ENCODE measurements at regions not wholly inside any gene's neighbourhood (a gene's known extent, or its start where the extent isn't known, plus 50 kb on each side); places are given as distances from the start of the nearest gene placed in this dataset.

DNA sequence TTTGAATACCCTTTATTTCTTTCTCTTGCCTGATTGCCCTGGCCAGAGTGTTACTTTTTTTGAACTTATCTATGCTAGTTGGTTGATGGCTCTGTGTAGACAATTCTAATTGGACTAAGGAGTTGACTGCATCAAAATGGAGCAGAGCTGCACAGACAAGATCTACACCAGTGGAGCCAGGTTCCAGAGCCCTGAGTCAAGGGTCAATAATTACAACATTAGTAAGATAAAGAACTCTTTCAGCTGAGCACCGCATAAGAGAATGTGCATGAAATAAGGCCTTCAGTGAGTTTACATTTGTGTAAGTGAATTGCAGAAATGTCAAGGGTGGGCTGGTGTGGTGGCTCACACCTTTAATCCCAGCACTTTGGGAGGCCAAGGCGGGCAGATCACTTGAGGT lies 599.7 kb upstream of the TENM3 start:
- Mint-ChIP-seq H3K9me3 (peaks cover 2 to 8% (median 7%) of the 10 kb centered on the region in 3 donors), H3K27ac (no peak overlapping the region), H3K4me1 (no peaks in the 10 kb centered on the region), H3K27me3 (no peaks in the 10 kb centered on the region), H3K36me3 (no peaks in the 10 kb centered on the region), H3K4me3 (no peak overlapping the region)

DNA sequence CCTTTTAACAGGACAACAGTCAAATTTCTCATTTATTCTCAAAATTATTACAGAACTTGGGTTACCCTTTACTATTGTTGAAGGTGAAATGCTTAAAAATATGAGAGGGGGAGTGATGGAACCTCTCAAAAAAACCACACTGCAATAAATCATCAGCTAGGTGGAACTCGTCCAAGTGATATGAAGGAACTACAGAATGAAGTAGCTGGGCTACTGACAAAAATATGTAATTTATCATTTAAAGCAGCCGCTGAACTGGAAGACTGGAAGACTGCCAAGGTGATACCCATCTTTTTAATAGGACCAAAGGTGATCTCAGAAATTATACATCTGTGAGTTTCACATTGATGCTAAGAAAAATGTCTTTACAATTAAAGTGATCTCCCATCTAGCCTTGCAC lies 597.7 kb upstream of the TENM3 start:
- no peaks in the 10 kb centered on the region for H3K4me1 Mint-ChIP-seq

DNA sequence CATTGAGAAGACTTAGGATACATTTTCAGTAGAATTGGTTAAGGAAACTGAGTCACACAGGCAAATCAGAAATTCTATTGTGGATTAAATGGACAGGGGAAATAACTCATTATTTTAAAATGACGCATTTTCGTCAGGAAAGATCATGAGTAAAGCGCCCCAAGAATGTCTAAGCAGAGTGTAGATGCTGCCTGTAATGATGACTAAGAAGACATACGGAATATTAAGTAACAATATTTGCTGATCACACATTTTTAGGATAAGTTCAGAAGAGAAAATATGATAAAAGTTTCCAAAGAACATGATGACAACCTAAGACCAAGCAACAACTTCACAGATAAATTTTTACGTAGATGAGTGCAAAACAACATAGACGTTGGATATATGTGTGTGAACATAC lies 596.3 kb upstream of the TENM3 start:
- H3K4me1 Mint-ChIP-seq, result no peaks in the 10 kb centered on the region
- no peak overlapping the region for H3K4me3 Mint-ChIP-seq
- peaks cover 0 to 8% (median 8%) of the 10 kb centered on the region in 3 donors for H3K9me3 Mint-ChIP-seq
- H3K27me3 Mint-ChIP-seq, result no peaks in the 10 kb centered on the region
- H3K27ac Mint-ChIP-seq, result no peak overlapping the region
- peaks cover 2% of the 10 kb centered on the region for H3K36me3 Mint-ChIP-seq

More for the DNA sequence above, 597.7 kb upstream of the TENM3 start:
- no peaks in the 10 kb centered on the region for H3K27me3 Mint-ChIP-seq
- no peak overlapping the region for H3K27ac Mint-ChIP-seq
- no peak overlapping the region for H3K4me3 Mint-ChIP-seq
- H3K36me3 Mint-ChIP-seq, result peaks cover 2% of the 10 kb centered on the region
- H3K9me3 Mint-ChIP-seq, result peaks cover 2 to 9% (median 8%) of the 10 kb centered on the region in 3 donors

DNA sequence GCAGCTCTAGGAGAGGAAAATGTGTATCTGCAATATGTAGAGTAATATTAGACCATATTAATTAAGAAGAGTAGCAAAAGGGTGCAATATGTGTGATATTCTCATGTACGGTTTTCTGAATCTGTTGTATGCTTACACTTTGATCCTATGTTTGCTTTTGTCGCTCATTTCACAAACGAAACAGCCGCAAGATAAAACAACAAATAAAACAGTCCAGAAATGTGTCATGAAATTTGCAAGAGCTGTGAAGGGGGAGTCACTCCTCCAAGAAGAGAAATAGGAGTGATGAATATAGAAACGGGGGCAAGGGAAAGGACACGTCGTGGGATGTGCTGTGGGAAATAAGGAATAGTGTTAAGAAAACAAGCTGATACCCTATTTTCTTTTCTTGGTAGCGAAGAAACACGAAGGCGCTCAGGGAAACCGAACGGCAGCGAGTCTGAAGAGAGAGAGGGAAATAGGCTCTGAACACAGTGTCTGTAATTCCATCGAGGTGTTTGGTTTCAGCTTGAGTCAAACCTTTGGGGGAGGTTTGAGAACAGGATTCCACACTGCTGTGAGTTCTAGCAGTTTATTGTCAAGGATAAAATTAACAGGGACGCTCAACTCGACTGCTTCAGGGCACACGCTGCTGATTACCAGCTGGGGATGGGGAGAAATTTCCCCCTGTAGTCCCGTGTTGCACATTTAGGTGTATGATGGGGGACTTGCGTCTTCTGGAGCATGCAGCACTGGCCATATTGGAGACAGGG lies 595.6 kb upstream of the TENM3 start:
- H3K36me3 Mint-ChIP-seq, result peaks cover 2% of the 10 kb centered on the region
- no peaks in the 10 kb centered on the region for H3K4me1 Mint-ChIP-seq

DNA sequence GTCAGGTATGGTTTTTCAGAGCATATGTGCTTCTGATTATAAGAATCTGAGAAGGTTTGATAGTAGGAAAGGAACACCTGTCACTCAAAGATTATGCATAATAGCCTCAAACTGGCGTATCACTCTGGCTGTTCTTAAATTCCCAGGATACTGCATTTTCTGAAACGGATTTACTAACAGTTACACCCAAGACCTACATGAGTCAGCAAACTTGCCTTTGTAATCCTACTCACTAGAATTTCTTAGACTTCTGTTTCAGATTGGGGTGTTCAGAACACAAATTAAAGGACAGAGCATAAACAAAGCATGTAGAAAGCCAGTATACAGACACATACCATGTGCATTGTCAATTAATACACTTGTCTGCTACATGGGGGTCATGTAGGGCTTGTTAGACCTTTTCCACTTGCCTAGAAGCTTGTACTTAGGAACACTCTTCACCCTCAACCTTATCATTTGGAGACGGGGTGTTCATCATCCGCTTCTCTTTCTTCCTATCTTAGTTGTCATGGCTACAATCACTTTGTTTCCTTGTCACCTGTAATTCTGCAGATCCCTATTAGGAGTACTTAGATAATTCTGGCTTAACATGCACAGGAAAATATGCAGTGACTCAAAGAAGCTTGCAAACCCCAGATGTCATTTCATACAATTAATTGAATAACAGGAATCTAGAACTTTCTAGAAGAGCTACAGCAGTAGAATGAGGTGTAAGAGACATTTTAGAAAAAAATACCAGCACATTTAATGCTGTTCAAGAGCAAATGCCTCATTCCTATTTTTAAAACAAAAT lies 593.0 kb upstream of the TENM3 start:
- Mint-ChIP-seq H3K36me3 (peaks cover 2% of the 10 kb centered on the region), H3K27ac (no peak overlapping the region), H3K27me3 (peaks cover 2% of the 10 kb centered on the region), H3K4me1 (no peaks in the 10 kb centered on the region), H3K4me3 (no peak overlapping the region), H3K9me3 (peaks cover 4 to 8% (median 6%) of the 10 kb centered on the region in 3 donors)

More for the DNA sequence above, 595.6 kb upstream of the TENM3 start:
- H3K4me3 Mint-ChIP-seq, result no peak overlapping the region
- H3K9me3 Mint-ChIP-seq, result peaks cover 0 to 5% (median 4%) of the 10 kb centered on the region in 3 donors
- no peak overlapping the region for H3K27ac Mint-ChIP-seq
- H3K27me3 Mint-ChIP-seq, result no peaks in the 10 kb centered on the region

DNA sequence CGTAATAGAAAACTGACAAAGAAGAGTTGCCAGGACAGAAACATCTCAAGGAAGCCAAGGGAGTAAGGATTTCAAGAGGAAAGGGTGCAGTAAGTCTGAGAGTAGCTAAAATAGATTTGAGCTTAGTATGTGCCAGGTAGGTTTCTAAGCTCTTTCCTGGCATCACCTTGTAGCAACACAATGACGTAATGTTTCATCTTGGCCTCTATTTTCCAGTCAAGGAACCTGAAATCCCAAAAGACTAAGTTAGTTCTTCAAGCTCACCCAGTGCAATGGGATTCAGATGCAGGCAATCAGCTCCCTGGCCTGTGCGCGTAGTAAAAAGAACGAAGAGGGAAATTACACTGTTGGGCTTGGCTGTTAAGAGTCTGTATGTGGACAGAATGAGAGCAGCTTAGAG lies 586.5 kb upstream of the TENM3 start:
- Mint-ChIP-seq H3K27ac (no peak overlapping the region), H3K36me3 (no peaks in the 10 kb centered on the region), H3K9me3 (peaks cover 2 to 11% (median 9%) of the 10 kb centered on the region in 3 donors), H3K4me3 (no peak overlapping the region), H3K4me1 (no peaks in the 10 kb centered on the region), H3K27me3 (peaks cover 2% of the 10 kb centered on the region)

DNA sequence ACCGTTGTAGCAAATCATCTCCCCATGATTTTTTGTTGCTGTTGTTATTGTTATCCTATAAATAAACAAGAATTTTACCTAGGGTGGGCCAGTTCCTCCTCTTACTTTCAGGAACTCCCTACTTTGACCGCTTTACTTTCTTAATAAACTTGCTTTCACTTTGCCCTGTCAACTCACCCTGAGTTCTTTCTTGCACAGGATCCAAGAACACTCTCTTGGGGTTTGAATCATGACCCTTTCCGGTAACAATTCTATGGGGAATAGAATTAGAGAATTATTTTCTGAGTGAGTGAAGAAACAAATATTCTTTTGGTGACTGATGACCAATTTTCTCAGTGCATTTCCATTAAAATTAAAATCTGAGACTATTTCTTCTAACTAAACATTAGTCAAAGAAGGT lies 584.0 kb upstream of the TENM3 start:
- Mint-ChIP-seq H3K4me1 (no peaks in the 10 kb centered on the region), H3K9me3 (peaks cover 2 to 10% (median 9%) of the 10 kb centered on the region in 3 donors), H3K36me3 (no peaks in the 10 kb centered on the region), H3K4me3 (no peak overlapping the region), H3K27me3 (no peaks in the 10 kb centered on the region), H3K27ac (no peak overlapping the region)

DNA sequence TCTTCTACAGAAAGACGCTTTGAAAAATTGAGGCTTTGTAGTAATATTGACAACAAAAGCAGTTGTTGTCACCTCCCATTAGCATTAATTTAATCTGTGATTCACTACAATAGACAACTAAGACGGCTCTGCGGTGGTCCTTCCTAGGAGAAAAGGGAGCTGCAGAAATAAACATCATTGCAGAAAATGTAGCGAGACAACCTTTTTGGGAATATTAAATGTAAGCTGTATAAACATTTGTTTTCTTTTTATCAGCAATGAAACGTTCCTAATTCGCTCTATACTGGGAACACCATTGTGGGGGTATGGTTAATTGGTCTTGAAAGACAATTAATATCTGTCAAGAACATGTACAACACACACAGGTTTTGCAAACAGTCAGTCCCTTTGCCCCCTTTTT lies 583.3 kb upstream of the TENM3 start:
- no peaks in the 10 kb centered on the region for H3K4me1 Mint-ChIP-seq
- H3K9me3 Mint-ChIP-seq, result peaks cover 2 to 10% (median 8%) of the 10 kb centered on the region in 3 donors
- H3K27me3 Mint-ChIP-seq, result no peaks in the 10 kb centered on the region
- no peaks in the 10 kb centered on the region for H3K36me3 Mint-ChIP-seq
- no peak overlapping the region for H3K4me3 Mint-ChIP-seq
- H3K27ac Mint-ChIP-seq, result no peak overlapping the region

DNA sequence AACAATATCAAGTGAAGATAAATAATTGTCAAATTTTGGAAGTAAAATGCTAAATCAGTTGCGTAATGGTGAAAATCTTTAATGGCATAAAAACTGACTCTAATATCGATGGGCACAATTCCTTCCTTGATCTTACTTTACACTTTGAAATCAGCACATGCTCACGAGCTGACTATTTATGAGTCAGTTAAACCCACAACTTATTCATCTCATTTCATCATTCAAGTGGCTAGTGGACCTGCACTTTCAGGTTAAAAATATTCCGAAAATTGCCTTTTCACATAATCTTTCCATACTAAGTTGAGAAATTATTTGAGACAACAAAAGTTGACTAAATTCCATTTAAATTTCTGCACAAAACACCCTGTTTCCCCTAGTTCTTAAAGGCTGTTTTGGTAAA lies 582.1 kb upstream of the TENM3 start:
- Mint-ChIP-seq H3K4me1 (no peaks in the 10 kb centered on the region), H3K27me3 (no peaks in the 10 kb centered on the region), H3K9me3 (peaks cover 2 to 6% (median 4%) of the 10 kb centered on the region in 3 donors), H3K36me3 (no peaks in the 10 kb centered on the region), H3K27ac (no peak overlapping the region), H3K4me3 (no peak overlapping the region)

DNA sequence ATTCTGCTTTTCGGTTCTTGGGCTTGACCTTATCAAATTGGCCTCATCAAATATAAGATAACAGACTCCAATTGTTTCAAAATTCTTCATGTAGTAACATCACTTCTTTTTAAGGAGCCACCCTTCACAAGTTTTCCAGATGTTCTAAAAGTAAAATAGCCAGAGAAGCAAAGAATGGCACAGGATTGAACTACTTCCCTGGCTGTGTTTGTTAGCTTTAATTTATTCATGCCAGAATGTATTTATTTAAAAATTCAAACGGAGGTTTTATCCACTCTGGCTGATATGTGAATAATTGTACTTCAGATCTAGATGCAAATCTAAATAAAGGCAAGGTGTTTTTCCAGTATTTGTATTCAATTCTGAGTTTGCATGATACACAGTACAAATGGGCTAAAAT lies 581.3 kb upstream of the TENM3 start:
- Mint-ChIP-seq H3K4me3 (no peak overlapping the region), H3K36me3 (no peaks in the 10 kb centered on the region), H3K4me1 (no peaks in the 10 kb centered on the region), H3K9me3 (peaks cover 2 to 4% (median 2%) of the 10 kb centered on the region in 3 donors), H3K27me3 (no peaks in the 10 kb centered on the region), H3K27ac (no peak overlapping the region)

DNA sequence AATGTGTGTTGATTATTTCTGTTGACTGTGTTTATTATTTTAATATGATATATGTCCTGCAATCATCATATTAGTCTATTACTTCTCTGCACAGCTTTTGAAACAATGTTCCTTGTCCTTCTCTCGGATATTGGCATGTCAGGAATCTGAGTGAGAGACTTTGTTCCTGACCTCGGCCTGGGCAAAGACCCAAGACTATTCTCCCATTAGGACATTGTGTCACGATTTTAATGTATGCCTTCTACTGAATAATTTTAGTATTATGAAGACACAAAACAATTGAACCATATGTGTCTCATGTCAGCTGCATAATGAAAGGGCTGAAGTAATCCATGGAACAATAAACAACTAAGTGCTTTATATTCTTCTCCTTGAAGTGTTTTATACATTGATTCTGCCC lies 580.8 kb upstream of the TENM3 start:
- no peak overlapping the region for H3K27ac Mint-ChIP-seq
- no peaks in the 10 kb centered on the region for H3K27me3 Mint-ChIP-seq
- no peak overlapping the region for H3K4me3 Mint-ChIP-seq
- peaks cover 1% of the 10 kb centered on the region for H3K36me3 Mint-ChIP-seq
- no peaks in the 10 kb centered on the region for H3K4me1 Mint-ChIP-seq
- peaks cover 0 to 2% (median 2%) of the 10 kb centered on the region in 3 donors for H3K9me3 Mint-ChIP-seq

DNA sequence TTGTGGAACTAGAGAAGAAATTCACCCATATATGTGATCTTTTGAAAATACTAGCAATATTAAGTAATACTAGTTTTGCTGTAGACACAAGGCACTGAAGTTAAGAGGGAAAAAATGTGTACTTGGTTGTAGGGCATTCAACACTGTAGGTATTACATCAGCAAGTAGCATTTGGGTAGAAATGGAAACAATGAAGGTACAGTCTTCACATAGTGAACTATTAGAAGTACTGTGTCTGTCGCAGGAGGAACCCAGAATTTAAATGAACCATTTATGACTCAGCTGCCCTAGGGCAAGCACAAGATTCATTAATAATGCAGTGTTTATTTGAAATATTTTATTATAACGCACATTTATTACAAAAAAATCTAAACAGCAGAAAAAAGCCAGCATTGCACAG lies 572.7 kb upstream of the TENM3 start:
- Mint-ChIP-seq H3K4me1 (no peaks in the 10 kb centered on the region), H3K27ac (no peak overlapping the region), H3K9me3 (peaks cover 2 to 3% (median 2%) of the 10 kb centered on the region in 3 donors), H3K4me3 (no peak overlapping the region), H3K27me3 (no peaks in the 10 kb centered on the region), H3K36me3 (peaks cover 1% of the 10 kb centered on the region)

DNA sequence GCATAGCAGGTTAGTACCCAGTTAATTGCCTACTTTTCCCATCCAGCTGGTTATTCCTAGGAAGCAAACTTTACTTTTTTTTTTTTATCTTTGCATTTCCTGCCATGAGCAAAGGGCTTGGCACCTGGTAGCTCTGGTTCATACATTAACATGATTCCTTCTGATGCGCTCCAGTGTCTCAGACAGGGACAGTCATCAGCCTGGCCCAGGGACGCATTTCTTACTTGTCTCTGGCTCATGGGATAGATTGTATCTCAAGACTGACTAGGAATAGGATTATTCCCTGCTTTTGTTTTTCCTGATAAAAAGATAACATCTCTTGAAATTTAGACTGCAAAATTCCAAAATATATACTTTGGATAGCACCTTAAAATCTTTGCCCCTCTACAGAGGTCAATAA lies 571.5 kb upstream of the TENM3 start:
- Mint-ChIP-seq H3K36me3 (peaks cover 1% of the 10 kb centered on the region), H3K4me1 (no peaks in the 10 kb centered on the region), H3K27ac (no peak overlapping the region), H3K4me3 (no peak overlapping the region), H3K9me3 (peaks cover 2 to 3% (median 2%) of the 10 kb centered on the region in 3 donors), H3K27me3 (no peaks in the 10 kb centered on the region)

DNA sequence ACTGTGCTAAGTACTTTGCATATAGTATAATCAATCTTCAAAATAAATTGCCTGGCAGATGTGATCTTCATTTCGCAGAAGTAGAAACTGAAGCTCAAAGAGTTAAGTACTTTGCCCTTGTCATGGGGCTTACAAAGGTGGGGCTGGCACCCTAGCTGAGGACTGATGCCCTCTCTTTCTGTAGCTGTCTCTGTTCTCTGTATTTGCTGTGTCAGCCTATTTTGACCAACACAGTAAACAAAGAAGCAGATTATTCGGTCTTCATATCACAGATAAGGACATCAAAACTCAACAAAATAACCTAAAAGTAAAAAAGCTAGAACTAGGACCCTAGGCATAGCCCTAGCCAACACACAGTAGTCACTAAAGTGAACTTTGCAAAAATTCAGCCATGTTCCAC lies 570.5 kb upstream of the TENM3 start:
- Mint-ChIP-seq H3K4me1 (no peaks in the 10 kb centered on the region), H3K4me3 (no peak overlapping the region), H3K36me3 (no peaks in the 10 kb centered on the region), H3K27me3 (no peaks in the 10 kb centered on the region), H3K9me3 (peaks cover 2 to 6% (median 2%) of the 10 kb centered on the region in 3 donors), H3K27ac (no peak overlapping the region)

DNA sequence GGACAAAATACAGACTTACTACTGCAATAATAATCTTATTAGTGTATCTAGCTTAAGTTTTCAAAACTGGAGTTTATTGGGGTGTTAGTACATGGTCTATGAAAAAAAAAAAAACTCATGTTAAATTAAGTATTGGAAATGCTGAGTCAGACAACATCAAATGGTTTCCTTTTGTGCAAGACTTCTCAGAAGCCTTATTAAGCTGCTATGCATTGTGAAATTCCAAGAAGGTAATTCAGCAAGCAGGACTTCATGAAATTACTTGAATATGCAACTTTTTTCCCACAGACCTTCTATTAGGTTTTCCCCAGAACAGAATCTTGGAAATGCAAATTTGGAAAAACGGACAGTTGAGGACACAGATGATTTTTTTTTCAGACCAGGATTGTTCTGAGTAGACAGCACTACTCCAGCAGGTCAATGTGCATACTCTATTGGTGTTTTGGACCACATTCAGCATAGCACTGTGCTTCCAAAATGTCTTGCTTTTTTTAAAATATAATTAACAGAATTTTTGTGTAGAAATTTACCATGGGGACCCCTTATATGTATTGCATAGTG lies 568.8 kb upstream of the TENM3 start:
- peaks cover 0 to 5% (median 2%) of the 10 kb centered on the region in 3 donors for H3K9me3 Mint-ChIP-seq
- no peaks in the 10 kb centered on the region for H3K27me3 Mint-ChIP-seq
- no peak overlapping the region for H3K27ac Mint-ChIP-seq
- H3K4me1 Mint-ChIP-seq, result no peaks in the 10 kb centered on the region
- no peaks in the 10 kb centered on the region for H3K36me3 Mint-ChIP-seq
- H3K4me3 Mint-ChIP-seq, result no peak overlapping the region

Data from IgD-negative memory B cell (primary cell).